Retinal pigment epithelial cell (primary cell): ENCODE measurements at regions not wholly inside any gene's neighbourhood (a gene's known extent, or its start where the extent isn't known, plus 50 kb on each side); places are given as distances from the start of the nearest gene placed in this dataset.

ENCODE experiments used
- DNase-seq: peaks from one replicate; pipeline ENCODE4 v3.0.0-alpha.2; 2010; ENCODE audit warnings: low read depth
- H3K4me3 ChIP-seq: 2 replicates; pipeline ENCODE4 v1.5.1; 2011; ENCODE audit warnings: mild to moderate bottlenecking, low read length, control low read depth, moderate library complexity
- CTCF ChIP-seq: conservative IDR thresholded peaks from 2 replicates; pipeline ENCODE4 v1.5.1; 2011; ENCODE audit warnings: low read depth, low read length, control low read depth, inconsistent platforms

- no peak for DNase-seq
- no peak for TF ChIP-seq CTCF
- no peak overlapping the region for H3K4me3 ChIP-seq
Measured at GRCh38 chr2:226644399-226644865, 155.2 kb downstream of the IRS1 start.

- no peak overlapping the region for H3K4me3 ChIP-seq
- no peak for TF ChIP-seq CTCF
- DNase-seq = no peak
Measured at GRCh38 chr2:226643946-226644282, 155.7 kb downstream of the IRS1 start.

GRCh38 chr2:226643030-226643945, 156.3 kb downstream of the IRS1 start:
- no peak for TF ChIP-seq CTCF
- no peak overlapping the region for H3K4me3 ChIP-seq
- DNase-seq = no peak

GRCh38 chr2:226641008-226641407, 158.6 kb downstream of the IRS1 start:
- no peak overlapping the region for H3K4me3 ChIP-seq
- TF ChIP-seq CTCF = no peak
- DNase-seq = no peak

- DNase-seq = no peak
- no peak for TF ChIP-seq CTCF
- H3K4me3 ChIP-seq = no peak overlapping the region
Measured at GRCh38 chr2:226640501-226640900, 159.1 kb downstream of the IRS1 start.

GRCh38 chr2:226639550-226639949, 160.1 kb downstream of the IRS1 start:
- TF ChIP-seq CTCF = no peak
- no peak overlapping the region for H3K4me3 ChIP-seq
- DNase-seq = no peak

GRCh38 chr2:226638576-226638975, 161.0 kb downstream of the IRS1 start:
- no peak overlapping the region for H3K4me3 ChIP-seq
- no peak for DNase-seq
- TF ChIP-seq CTCF = no peak
